ENCODE measurements at regions not wholly inside any gene's neighbourhood (a gene's known extent, or its start where the extent isn't known, plus 50 kb on each side); places are given as distances from the start of the nearest gene placed in this dataset.

GRCh38 chr2:34738691-34739090, 1139.6 kb upstream of the FAM98A start:
- H4K20me1 ChIP-seq (ENCODE audit: control insufficient read depth, insufficient read depth, low read depth, low read length): no peaks in the 10 kb centered on the region
- TF ChIP-seq CTCF (IDR thresholded peaks at IDR 0.05; ENCODE audit: low read depth, low read length, poor library complexity, severe bottlenecking) (peak; percentile 58), EZH2phosphoT487 (IDR thresholded peaks at IDR 0.05; ENCODE audit: borderline replicate concordance, low read length) (no peak)
- H3K79me2 ChIP-seq (ENCODE audit: control insufficient read depth, low read length): no peaks in the 10 kb centered on the region

GRCh38 chr2:34737146-34737545, 1138.0 kb upstream of the FAM98A start:
- Histone ChIP-seq H3K79me2 (ENCODE audit: control insufficient read depth, low read length) (no peaks in the 10 kb centered on the region), H3K9me3 (ENCODE audit: control insufficient read depth, insufficient read depth, low read length) (no peaks in the 10 kb centered on the region), H3K4me1 (ENCODE audit: control insufficient read depth, low read length) (no peaks in the 10 kb centered on the region), H3K4me3 (ENCODE audit: low read length) (no peak overlapping the region), H3K9me2 (replicated peaks; ENCODE audit: control insufficient read depth, low read length) (no peaks in the 10 kb centered on the region), H4K20me1 (ENCODE audit: control insufficient read depth, insufficient read depth, low read depth, low read length) (no peaks in the 10 kb centered on the region), H3K27ac (ENCODE audit: low read depth, low read length) (no peak overlapping the region), H3K36me3 (ENCODE audit: control insufficient read depth, low read length) (no peaks in the 10 kb centered on the region), H3K4me2 (ENCODE audit: low read length) (no peak overlapping the region), H3K27me3 (ENCODE audit: control insufficient read depth, low read length) (no peaks in the 10 kb centered on the region), H3F3A (ENCODE audit: control insufficient read depth, insufficient read depth) (no peaks in the 10 kb centered on the region)
- TF ChIP-seq CTCF (IDR thresholded peaks at IDR 0.05; ENCODE audit: low read depth, low read length, poor library complexity, severe bottlenecking) (no peak), EZH2phosphoT487 (IDR thresholded peaks at IDR 0.05; ENCODE audit: borderline replicate concordance, low read length) (no peak)

More at GRCh38 chr2:34738691-34739090, 1139.6 kb upstream of the FAM98A start:
- H3K4me3 ChIP-seq (ENCODE audit: low read length): no peak overlapping the region
- no peak overlapping the region for H3K27ac ChIP-seq (ENCODE audit: low read depth, low read length)
- H3K4me1 ChIP-seq (ENCODE audit: control insufficient read depth, low read length): no peaks in the 10 kb centered on the region
- no peaks in the 10 kb centered on the region for H3K36me3 ChIP-seq (ENCODE audit: control insufficient read depth, low read length)
- H3F3A ChIP-seq (ENCODE audit: control insufficient read depth, insufficient read depth): no peaks in the 10 kb centered on the region
- no peaks in the 10 kb centered on the region for H3K9me3 ChIP-seq (ENCODE audit: control insufficient read depth, insufficient read depth, low read length)
- H3K4me2 ChIP-seq (ENCODE audit: low read length): no peak overlapping the region
- H3K27me3 ChIP-seq (ENCODE audit: control insufficient read depth, low read length): no peaks in the 10 kb centered on the region
- no peaks in the 10 kb centered on the region for H3K9me2 ChIP-seq (replicated peaks; ENCODE audit: control insufficient read depth, low read length)

- Histone ChIP-seq H3K27ac (ENCODE audit: low read depth, low read length) (no peak overlapping the region), H4K20me1 (ENCODE audit: control insufficient read depth, insufficient read depth, low read depth, low read length) (no peaks in the 10 kb centered on the region), H3K9me3 (ENCODE audit: control insufficient read depth, insufficient read depth, low read length) (no peaks in the 10 kb centered on the region), H3K79me2 (ENCODE audit: control insufficient read depth, low read length) (no peaks in the 10 kb centered on the region), H3F3A (ENCODE audit: control insufficient read depth, insufficient read depth) (no peaks in the 10 kb centered on the region), H3K36me3 (ENCODE audit: control insufficient read depth, low read length) (no peaks in the 10 kb centered on the region), H3K4me1 (ENCODE audit: control insufficient read depth, low read length) (no peaks in the 10 kb centered on the region), H3K27me3 (ENCODE audit: control insufficient read depth, low read length) (no peaks in the 10 kb centered on the region), H3K4me3 (ENCODE audit: low read length) (no peak overlapping the region), H3K9me2 (replicated peaks; ENCODE audit: control insufficient read depth, low read length) (no peaks in the 10 kb centered on the region), H3K4me2 (ENCODE audit: low read length) (no peak overlapping the region)
- TF ChIP-seq CTCF (IDR thresholded peaks at IDR 0.05; ENCODE audit: low read depth, low read length, poor library complexity, severe bottlenecking): no peak
- TF ChIP-seq EZH2phosphoT487 (IDR thresholded peaks at IDR 0.05; ENCODE audit: borderline replicate concordance, low read length): no peak
These were observed 1137.4 kb upstream of the FAM98A start for GRCh38 chr2:34736482-34736881.

- Histone ChIP-seq H3K27ac (ENCODE audit: low read depth, low read length) (no peak overlapping the region), H3K9me2 (replicated peaks; ENCODE audit: control insufficient read depth, low read length) (no peaks in the 10 kb centered on the region)
These were observed 1135.6 kb upstream of the FAM98A start for GRCh38 chr2:34734662-34735061.

More at GRCh38 chr2:34734662-34735061, 1135.6 kb upstream of the FAM98A start:
- Histone ChIP-seq H3K36me3 (ENCODE audit: control insufficient read depth, low read length) (no peaks in the 10 kb centered on the region), H3F3A (ENCODE audit: control insufficient read depth, insufficient read depth) (no peaks in the 10 kb centered on the region), H3K27me3 (ENCODE audit: control insufficient read depth, low read length) (no peaks in the 10 kb centered on the region), H3K4me2 (ENCODE audit: low read length) (no peak overlapping the region), H3K4me3 (ENCODE audit: low read length) (no peak overlapping the region), H3K79me2 (ENCODE audit: control insufficient read depth, low read length) (no peaks in the 10 kb centered on the region), H3K9me3 (ENCODE audit: control insufficient read depth, insufficient read depth, low read length) (no peaks in the 10 kb centered on the region), H3K4me1 (ENCODE audit: control insufficient read depth, low read length) (no peaks in the 10 kb centered on the region), H4K20me1 (ENCODE audit: control insufficient read depth, insufficient read depth, low read depth, low read length) (no peaks in the 10 kb centered on the region)
- TF ChIP-seq EZH2phosphoT487 (IDR thresholded peaks at IDR 0.05; ENCODE audit: borderline replicate concordance, low read length) (no peak), CTCF (IDR thresholded peaks at IDR 0.05; ENCODE audit: low read depth, low read length, poor library complexity, severe bottlenecking) (no peak)
